WTC11 (cell line): ENCODE measurements at regions not wholly inside any gene's neighbourhood (a gene's known extent, or its start where the extent isn't known, plus 50 kb on each side); places are given as distances from the start of the nearest gene placed in this dataset.

Source experiments
- ATAC-seq: fragments of 200-7000 bp; cut with Tn5 transposase; 2 replicates; pipeline ENCODE4 v1.10.0; 2021; ENCODE audit warnings: mild to moderate bottlenecking, moderate library complexity
- CTCF ChIA-PET: fragments of 300-600 bp; sonication (Branson Sonifier 250); formaldehyde crosslinking; loops from one replicate; lab custom pipeline; 2021; ENCODE audit warnings: antibody characterized with exemption; lab: Charles Lee
- POLR2A ChIA-PET: fragments of 350-600 bp; sonication (Branson Sonifier 250); formaldehyde crosslinking; loops from one replicate; lab custom pipeline; 2021; ENCODE audit warnings: antibody characterized with exemption; lab: Charles Lee
- DNase-seq: peaks from one replicate; pipeline ENCODE4 v3.0.0; 2021; ENCODE audit warnings: low spot score
- H3K27ac Mint-ChIP-seq: 2 replicates; pipeline ENCODE4 v1.8.0; 2021; ENCODE audit warnings: mixed read lengths
- H3K27me3 Mint-ChIP-seq: 2 replicates; pipeline ENCODE4 v1.8.0; 2021; ENCODE audit warnings: low read depth, mild to moderate bottlenecking, moderate library complexity, mixed read lengths
- H3K36me3 Mint-ChIP-seq: 2 replicates; pipeline ENCODE4 v1.8.0; 2021; ENCODE audit warnings: mixed read lengths
- H3K4me1 Mint-ChIP-seq: 2 replicates; pipeline ENCODE4 v1.8.0; 2022; ENCODE audit warnings: mixed read lengths
- H3K4me3 Mint-ChIP-seq: 2 replicates; pipeline ENCODE4 v1.8.0; 2021; ENCODE audit warnings: mild to moderate bottlenecking, moderate library complexity, mixed read lengths
- H3K9me3 Mint-ChIP-seq: 2 replicates; pipeline ENCODE4 v1.8.0; 2021; ENCODE audit warnings: mixed read lengths
- ATF1 ChIP-seq: sonication (generic); formaldehyde crosslinking; IDR thresholded peaks from 2 replicates; pipeline ENCODE4 v1.8.1; 2023; ENCODE audit warnings: mild to moderate bottlenecking, moderate library complexity, missing genetic modification reagents
- CBFB ChIP-seq: sonication (generic); formaldehyde crosslinking; IDR thresholded peaks from 2 replicates; pipeline ENCODE4 v1.8.1; 2022; ENCODE audit warnings: mild to moderate bottlenecking, low read depth, missing genetic modification reagents
- CREM ChIP-seq: sonication (generic); formaldehyde crosslinking; IDR thresholded peaks from 2 replicates; pipeline ENCODE4 v1.8.1; 2022; ENCODE audit warnings: mild to moderate bottlenecking, missing genetic modification reagents, moderate library complexity
- FOXJ3 ChIP-seq: sonication (generic); formaldehyde crosslinking; IDR thresholded peaks from 2 replicates; pipeline ENCODE4 v1.9.0; 2021; ENCODE audit warnings: missing genetic modification reagents, mild to moderate bottlenecking, borderline replicate concordance
- FOXP4 ChIP-seq: sonication (generic); formaldehyde crosslinking; IDR thresholded peaks from 2 replicates; pipeline ENCODE4 v1.8.0; 2022; ENCODE audit warnings: mild to moderate bottlenecking, missing genetic modification reagents
- GABPB1 ChIP-seq: sonication (generic); formaldehyde crosslinking; IDR thresholded peaks from 2 replicates; pipeline ENCODE4 v1.8.1; 2023; ENCODE audit warnings: mild to moderate bottlenecking, missing genetic modification reagents
- JUN ChIP-seq: sonication (generic); formaldehyde crosslinking; IDR thresholded peaks from 2 replicates; pipeline ENCODE4 v1.8.0; 2023; ENCODE audit warnings: mild to moderate bottlenecking, missing genetic modification reagents
- NFE2L1 ChIP-seq: sonication (generic); formaldehyde crosslinking; IDR thresholded peaks from 2 replicates; pipeline ENCODE4 v1.8.1; 2023; ENCODE audit warnings: missing genetic modification reagents
- NR1H2 ChIP-seq: sonication (generic); formaldehyde crosslinking; IDR thresholded peaks from 2 replicates; pipeline ENCODE4 v1.9.0; 2021; ENCODE audit warnings: mild to moderate bottlenecking, moderate library complexity, missing genetic modification reagents
- NR2C2 ChIP-seq: sonication (generic); formaldehyde crosslinking; IDR thresholded peaks from 2 replicates; pipeline ENCODE4 v1.8.0; 2022; ENCODE audit warnings: mild to moderate bottlenecking, missing genetic modification reagents
- PRRX2 ChIP-seq: fragments of 250-450 bp; sonication (Bioruptor Pico); IDR thresholded peaks from 2 replicates; pipeline ENCODE4 v1.8.0; 2021; ENCODE audit warnings: mild to moderate bottlenecking
- TEAD4 ChIP-seq: sonication (generic); formaldehyde crosslinking; IDR thresholded peaks from 2 replicates; pipeline ENCODE4 v1.8.0; 2022; ENCODE audit warnings: mild to moderate bottlenecking, missing genetic modification reagents
- ZNF219 ChIP-seq: sonication (generic); formaldehyde crosslinking; IDR thresholded peaks from 2 replicates; pipeline ENCODE4 v1.8.0; 2023; ENCODE audit warnings: missing genetic modification reagents, mild to moderate bottlenecking, borderline replicate concordance
- ZNF423 ChIP-seq: fragments of 250-450 bp; sonication (Bioruptor Pico); IDR thresholded peaks from 2 replicates; pipeline ENCODE4 v2.1.2; 2022; ENCODE audit warnings: mild to moderate bottlenecking, moderate library complexity
- ZNF532 ChIP-seq: fragments of 250-450 bp; sonication (Bioruptor Pico); IDR thresholded peaks from 2 replicates; pipeline ENCODE4 v1.9.0; 2021; ENCODE audit warnings: mild to moderate bottlenecking, borderline replicate concordance
- TF ChIP-seq, protein P1 (sequence below): sonication (generic); formaldehyde crosslinking; IDR thresholded peaks from 2 replicates; pipeline ENCODE4 v1.8.0; 2022; ENCODE audit warnings: mild to moderate bottlenecking, missing genetic modification reagents
- TF ChIP-seq, protein P2 (sequence below): sonication (generic); formaldehyde crosslinking; IDR thresholded peaks from 2 replicates; pipeline ENCODE4 v1.8.1; 2022; ENCODE audit warnings: low read depth, missing genetic modification reagents, borderline replicate concordance
- TF ChIP-seq, protein P3 (sequence below): sonication (generic); formaldehyde crosslinking; IDR thresholded peaks from 2 replicates; pipeline ENCODE4 v1.8.1; 2023; ENCODE audit warnings: mild to moderate bottlenecking, missing genetic modification reagents
- TF ChIP-seq, protein P4 (sequence below): fragments of 250-450 bp; sonication (Bioruptor Pico); IDR thresholded peaks from 2 replicates; pipeline ENCODE4 v1.9.0; 2021; ENCODE audit warnings: mild to moderate bottlenecking
- TF ChIP-seq, protein P5 (sequence below): fragments of 200-600 bp; IDR thresholded peaks from 2 replicates; pipeline ENCODE4 v1.8.0; 2022; ENCODE audit warnings: antibody characterized with exemption
- TF ChIP-seq, protein P6 (sequence below): sonication (generic); formaldehyde crosslinking; IDR thresholded peaks from 2 replicates; pipeline ENCODE4 v1.8.1; 2023; ENCODE audit warnings: mild to moderate bottlenecking, missing genetic modification reagents, moderate library complexity

- TF ChIP-seq, protein P1, sequence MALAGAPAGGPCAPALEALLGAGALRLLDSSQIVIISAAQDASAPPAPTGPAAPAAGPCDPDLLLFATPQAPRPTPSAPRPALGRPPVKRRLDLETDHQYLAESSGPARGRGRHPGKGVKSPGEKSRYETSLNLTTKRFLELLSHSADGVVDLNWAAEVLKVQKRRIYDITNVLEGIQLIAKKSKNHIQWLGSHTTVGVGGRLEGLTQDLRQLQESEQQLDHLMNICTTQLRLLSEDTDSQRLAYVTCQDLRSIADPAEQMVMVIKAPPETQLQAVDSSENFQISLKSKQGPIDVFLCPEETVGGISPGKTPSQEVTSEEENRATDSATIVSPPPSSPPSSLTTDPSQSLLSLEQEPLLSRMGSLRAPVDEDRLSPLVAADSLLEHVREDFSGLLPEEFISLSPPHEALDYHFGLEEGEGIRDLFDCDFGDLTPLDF (CRISPR knock-in tag) = no peak
- no peak for TF ChIP-seq PRRX2 (CRISPR knock-in tag)
Observed at GRCh38 chr3:163768048-163768447, 1310.2 kb downstream of the SI start (continued).

GRCh38 chr3:163766112-163766511, 1312.2 kb downstream of the SI start:
- Mint-ChIP-seq H3K36me3 (peaks cover 3% of the 10 kb centered on the region; the same call in 1 of the 2 replicates), H3K27ac (no peak overlapping the region)
- ATAC-seq = no peak
- TF ChIP-seq, protein P2, sequence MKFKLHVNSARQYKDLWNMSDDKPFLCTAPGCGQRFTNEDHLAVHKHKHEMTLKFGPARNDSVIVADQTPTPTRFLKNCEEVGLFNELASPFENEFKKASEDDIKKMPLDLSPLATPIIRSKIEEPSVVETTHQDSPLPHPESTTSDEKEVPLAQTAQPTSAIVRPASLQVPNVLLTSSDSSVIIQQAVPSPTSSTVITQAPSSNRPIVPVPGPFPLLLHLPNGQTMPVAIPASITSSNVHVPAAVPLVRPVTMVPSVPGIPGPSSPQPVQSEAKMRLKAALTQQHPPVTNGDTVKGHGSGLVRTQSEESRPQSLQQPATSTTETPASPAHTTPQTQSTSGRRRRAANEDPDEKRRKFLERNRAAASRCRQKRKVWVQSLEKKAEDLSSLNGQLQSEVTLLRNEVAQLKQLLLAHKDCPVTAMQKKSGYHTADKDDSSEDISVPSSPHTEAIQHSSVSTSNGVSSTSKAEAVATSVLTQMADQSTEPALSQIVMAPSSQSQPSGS (CRISPR knock-in tag) = no peak
- TF ChIP-seq NR1H2 (CRISPR knock-in tag) (no peak), GABPB1 (CRISPR knock-in tag) (no peak), TEAD4 (CRISPR knock-in tag) (no peak), PRRX2 (CRISPR knock-in tag) (no peak), FOXJ3 (CRISPR knock-in tag) (no peak), CBFB (no peak), FOXP4 (CRISPR knock-in tag) (no peak), NR2C2 (no peak), ATF1 (CRISPR knock-in tag) (no peak), ZNF423 (CRISPR knock-in tag) (no peak), NFE2L1 (CRISPR knock-in tag) (no peak), JUN (CRISPR knock-in tag) (no peak), ZNF532 (CRISPR knock-in tag) (no peak), CREM (CRISPR knock-in tag) (no peak), ZNF219 (no peak)
- TF ChIP-seq, protein P3, sequence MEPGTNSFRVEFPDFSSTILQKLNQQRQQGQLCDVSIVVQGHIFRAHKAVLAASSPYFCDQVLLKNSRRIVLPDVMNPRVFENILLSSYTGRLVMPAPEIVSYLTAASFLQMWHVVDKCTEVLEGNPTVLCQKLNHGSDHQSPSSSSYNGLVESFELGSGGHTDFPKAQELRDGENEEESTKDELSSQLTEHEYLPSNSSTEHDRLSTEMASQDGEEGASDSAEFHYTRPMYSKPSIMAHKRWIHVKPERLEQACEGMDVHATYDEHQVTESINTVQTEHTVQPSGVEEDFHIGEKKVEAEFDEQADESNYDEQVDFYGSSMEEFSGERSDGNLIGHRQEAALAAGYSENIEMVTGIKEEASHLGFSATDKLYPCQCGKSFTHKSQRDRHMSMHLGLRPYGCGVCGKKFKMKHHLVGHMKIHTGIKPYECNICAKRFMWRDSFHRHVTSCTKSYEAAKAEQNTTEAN (CRISPR knock-in tag) = no peak
- TF ChIP-seq, protein P4, sequence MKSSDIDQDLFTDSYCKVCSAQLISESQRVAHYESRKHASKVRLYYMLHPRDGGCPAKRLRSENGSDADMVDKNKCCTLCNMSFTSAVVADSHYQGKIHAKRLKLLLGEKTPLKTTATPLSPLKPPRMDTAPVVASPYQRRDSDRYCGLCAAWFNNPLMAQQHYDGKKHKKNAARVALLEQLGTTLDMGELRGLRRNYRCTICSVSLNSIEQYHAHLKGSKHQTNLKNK (CRISPR knock-in tag) = no peak
- TF ChIP-seq, protein P5, sequence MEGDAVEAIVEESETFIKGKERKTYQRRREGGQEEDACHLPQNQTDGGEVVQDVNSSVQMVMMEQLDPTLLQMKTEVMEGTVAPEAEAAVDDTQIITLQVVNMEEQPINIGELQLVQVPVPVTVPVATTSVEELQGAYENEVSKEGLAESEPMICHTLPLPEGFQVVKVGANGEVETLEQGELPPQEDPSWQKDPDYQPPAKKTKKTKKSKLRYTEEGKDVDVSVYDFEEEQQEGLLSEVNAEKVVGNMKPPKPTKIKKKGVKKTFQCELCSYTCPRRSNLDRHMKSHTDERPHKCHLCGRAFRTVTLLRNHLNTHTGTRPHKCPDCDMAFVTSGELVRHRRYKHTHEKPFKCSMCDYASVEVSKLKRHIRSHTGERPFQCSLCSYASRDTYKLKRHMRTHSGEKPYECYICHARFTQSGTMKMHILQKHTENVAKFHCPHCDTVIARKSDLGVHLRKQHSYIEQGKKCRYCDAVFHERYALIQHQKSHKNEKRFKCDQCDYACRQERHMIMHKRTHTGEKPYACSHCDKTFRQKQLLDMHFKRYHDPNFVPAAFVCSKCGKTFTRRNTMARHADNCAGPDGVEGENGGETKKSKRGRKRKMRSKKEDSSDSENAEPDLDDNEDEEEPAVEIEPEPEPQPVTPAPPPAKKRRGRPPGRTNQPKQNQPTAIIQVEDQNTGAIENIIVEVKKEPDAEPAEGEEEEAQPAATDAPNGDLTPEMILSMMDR = no peak
- TF ChIP-seq, protein P6, sequence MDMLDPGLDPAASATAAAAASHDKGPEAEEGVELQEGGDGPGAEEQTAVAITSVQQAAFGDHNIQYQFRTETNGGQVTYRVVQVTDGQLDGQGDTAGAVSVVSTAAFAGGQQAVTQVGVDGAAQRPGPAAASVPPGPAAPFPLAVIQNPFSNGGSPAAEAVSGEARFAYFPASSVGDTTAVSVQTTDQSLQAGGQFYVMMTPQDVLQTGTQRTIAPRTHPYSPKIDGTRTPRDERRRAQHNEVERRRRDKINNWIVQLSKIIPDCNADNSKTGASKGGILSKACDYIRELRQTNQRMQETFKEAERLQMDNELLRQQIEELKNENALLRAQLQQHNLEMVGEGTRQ (CRISPR knock-in tag) = no peak
- TF ChIP-seq, all 79 proteins: peak for 0
- DNase-seq = no peak
- Mint-ChIP-seq H3K4me3 (no peak overlapping the region), H3K4me1 (no peaks in the 10 kb centered on the region), H3K9me3 (peaks cover 25% of the 10 kb centered on the region), H3K27me3 (no peaks in the 10 kb centered on the region)
- ChIA-PET POLR2A (no interaction called here), CTCF (no interaction called here)
